Lower leg skin (tissue), 4 donors: ENCODE measurements at regions not wholly inside any gene's neighbourhood (a gene's known extent, or its start where the extent isn't known, plus 50 kb on each side); places are given as distances from the start of the nearest gene placed in this dataset.
"Not testable (repeated sequence)": the region's sequence is repeated elsewhere in the genome, so short reads cannot be mapped to it uniquely, and the experiment has no call there.

Experiments
- DNase-seq, 2 donors: peaks; one replicate each; pipeline ENCODE4 v3.0.0-alpha.2; 2019; ENCODE audit warnings: low spot score in 2 of 2
- H3K4me3 ChIP-seq: fragments of 200-600 bp; sonication (generic); 2 replicates; pipeline ENCODE4 v1.5.1; 2017; ENCODE audit warnings: mild to moderate bottlenecking, low read depth; ENCODE audit not compliant: poor library complexity, severe bottlenecking
- POLR2A ChIP-seq, 2 donors: fragments of 450-650 bp; IDR thresholded peaks; one replicate each; pipeline ENCODE4 v1.6.1; 2016 to 2017; ENCODE audit warnings: antibody characterized with exemption in 2 of 2, mild to moderate bottlenecking in 1 of 2, moderate library complexity in 1 of 2
- WGBS, 2 donors: methylation state at CpG; one replicate each; pipeline ENCODE4 v1.1.5; 2018; 5-methylcytosine and 5-hydroxymethylcytosine counted together
- intact Hi-C: fragments of 100-400 bp; cut with DNase I; formaldehyde crosslinking; loops from one replicate; pipeline ENCODE4 v1.15.0; 2023; ENCODE audit warnings: low total_unique reads
- TF ChIP-seq, protein P1 (sequence below), 3 donors: fragments of 450-650 bp; IDR thresholded peaks; one replicate each; pipeline ENCODE4 v1.5.1; 2016; ENCODE audit warnings: antibody characterized with exemption in 3 of 3, mild to moderate bottlenecking in 3 of 3, moderate library complexity in 2 of 3

DNA sequence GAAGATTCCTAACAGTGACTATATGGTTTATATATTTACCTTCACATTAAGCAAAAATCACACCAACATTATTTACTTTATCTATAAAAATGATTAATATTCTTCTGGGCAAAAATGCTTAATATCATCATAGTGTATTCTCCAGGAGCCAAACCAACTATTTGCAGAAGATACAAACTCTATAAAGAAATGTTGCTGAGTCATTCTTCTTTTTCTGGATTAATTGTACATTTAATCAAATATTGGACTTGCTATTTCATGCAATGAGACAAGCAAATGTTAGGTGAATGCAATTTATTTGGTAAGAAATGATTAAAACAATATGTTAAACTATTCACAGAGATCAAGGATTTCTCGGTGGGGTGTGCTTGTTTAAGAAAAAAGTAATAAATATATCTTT lies 1075.8 kb downstream of the PCDH9 start:
- DNase-seq = no peak
- WGBS, 2 donors = 47 to 59% methylated on average over 1 of the region's 1 CpG
- TF ChIP-seq POLR2A (IDR thresholded peaks at IDR 0.05) = no peak
- TF ChIP-seq, protein P1, sequence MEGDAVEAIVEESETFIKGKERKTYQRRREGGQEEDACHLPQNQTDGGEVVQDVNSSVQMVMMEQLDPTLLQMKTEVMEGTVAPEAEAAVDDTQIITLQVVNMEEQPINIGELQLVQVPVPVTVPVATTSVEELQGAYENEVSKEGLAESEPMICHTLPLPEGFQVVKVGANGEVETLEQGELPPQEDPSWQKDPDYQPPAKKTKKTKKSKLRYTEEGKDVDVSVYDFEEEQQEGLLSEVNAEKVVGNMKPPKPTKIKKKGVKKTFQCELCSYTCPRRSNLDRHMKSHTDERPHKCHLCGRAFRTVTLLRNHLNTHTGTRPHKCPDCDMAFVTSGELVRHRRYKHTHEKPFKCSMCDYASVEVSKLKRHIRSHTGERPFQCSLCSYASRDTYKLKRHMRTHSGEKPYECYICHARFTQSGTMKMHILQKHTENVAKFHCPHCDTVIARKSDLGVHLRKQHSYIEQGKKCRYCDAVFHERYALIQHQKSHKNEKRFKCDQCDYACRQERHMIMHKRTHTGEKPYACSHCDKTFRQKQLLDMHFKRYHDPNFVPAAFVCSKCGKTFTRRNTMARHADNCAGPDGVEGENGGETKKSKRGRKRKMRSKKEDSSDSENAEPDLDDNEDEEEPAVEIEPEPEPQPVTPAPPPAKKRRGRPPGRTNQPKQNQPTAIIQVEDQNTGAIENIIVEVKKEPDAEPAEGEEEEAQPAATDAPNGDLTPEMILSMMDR (IDR thresholded peaks at IDR 0.05) = no peak
- intact Hi-C loops = no loop called here
- no peak overlapping the region for H3K4me3 ChIP-seq

DNA sequence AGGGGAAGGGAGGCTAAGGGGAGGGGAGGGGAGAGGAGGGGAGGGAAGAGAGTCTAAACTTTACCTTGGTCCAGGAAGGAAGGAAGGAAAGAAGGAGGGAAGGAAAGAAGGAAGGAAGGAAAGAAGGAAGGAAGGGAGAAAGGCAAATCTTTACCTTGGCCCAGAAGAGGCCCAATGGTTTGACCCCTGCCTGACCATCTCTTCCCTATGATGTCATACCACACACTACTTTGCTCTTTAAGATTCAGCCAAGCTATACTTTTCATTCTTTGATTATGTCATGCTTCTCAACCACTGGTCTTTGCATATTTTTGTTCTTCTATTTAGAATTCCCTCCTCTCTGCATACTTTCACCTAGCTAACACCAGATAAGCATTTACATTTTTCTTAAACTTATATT lies 1077.5 kb downstream of the PCDH9 start:
- no peak overlapping the region for H3K4me3 ChIP-seq
- TF ChIP-seq, protein P1 (IDR thresholded peaks at IDR 0.05) = no peak
- TF ChIP-seq POLR2A (IDR thresholded peaks at IDR 0.05) = no peak
- intact Hi-C loops = no loop called here
- DNase-seq = no peak

- DNase-seq, intact Hi-C loops, H3K4me3 ChIP-seq: not testable (repeated sequence)
- 95 to 97% methylated on average over 11 of the region's 11 CpGs for WGBS, 2 donors
Measured at GRCh38 chr13:66144357-66144756, 1085.8 kb downstream of the PCDH9 start.

DNA sequence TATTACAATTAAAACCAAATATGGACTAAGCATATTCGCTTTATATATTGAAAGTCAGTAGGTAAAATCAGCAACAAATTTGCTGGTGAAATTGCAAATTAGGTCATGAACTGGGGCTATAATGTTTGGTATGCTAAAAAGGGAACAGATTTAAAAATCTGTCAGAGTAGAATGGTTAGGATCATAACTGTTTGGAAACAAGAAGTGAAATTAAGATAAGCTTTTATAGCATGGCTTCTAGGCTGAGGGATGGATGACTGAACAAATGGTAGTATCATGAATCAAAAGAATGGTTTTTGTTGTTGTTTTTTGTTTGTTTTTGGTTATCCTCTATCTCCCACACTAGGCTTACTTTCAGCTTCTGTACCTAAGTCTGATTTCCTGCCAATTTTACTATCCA lies 1090.4 kb downstream of the PCDH9 start:
- WGBS, 2 donors = 88 to 96% methylated on average over 1 of the region's 1 CpG
- no peak for DNase-seq
- intact Hi-C loops = no loop called here
- H3K4me3 ChIP-seq = no peak overlapping the region
- no peak for TF ChIP-seq POLR2A (IDR thresholded peaks at IDR 0.05)
- TF ChIP-seq, protein P1 (IDR thresholded peaks at IDR 0.05) = no peak

DNA sequence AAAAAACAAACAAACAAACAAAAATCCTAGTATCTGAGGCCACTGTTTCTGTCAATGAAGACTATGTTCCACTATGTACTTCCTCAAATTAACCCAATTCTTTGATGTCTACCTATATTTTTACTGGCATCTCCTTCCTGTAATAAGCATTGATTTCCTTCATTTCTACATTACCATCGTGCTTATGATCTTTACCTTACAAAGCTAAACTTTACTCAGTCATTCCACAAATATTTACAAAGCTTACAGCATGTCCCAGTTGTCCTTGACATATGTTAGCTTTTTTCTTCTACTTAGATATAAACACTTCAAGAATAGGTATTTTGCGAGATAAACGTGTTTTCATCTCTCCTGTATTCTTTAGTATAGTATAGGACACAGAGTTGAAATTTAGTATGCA lies 1090.9 kb downstream of the PCDH9 start:
- DNase-seq = no peak
- TF ChIP-seq, protein P1 (IDR thresholded peaks at IDR 0.05) = no peak
- TF ChIP-seq POLR2A (IDR thresholded peaks at IDR 0.05) = no peak
- WGBS, 2 donors = 81 to 86% methylated on average over 3 of the region's 3 CpGs
- intact Hi-C loops = no loop called here
- H3K4me3 ChIP-seq = no peak overlapping the region

DNA sequence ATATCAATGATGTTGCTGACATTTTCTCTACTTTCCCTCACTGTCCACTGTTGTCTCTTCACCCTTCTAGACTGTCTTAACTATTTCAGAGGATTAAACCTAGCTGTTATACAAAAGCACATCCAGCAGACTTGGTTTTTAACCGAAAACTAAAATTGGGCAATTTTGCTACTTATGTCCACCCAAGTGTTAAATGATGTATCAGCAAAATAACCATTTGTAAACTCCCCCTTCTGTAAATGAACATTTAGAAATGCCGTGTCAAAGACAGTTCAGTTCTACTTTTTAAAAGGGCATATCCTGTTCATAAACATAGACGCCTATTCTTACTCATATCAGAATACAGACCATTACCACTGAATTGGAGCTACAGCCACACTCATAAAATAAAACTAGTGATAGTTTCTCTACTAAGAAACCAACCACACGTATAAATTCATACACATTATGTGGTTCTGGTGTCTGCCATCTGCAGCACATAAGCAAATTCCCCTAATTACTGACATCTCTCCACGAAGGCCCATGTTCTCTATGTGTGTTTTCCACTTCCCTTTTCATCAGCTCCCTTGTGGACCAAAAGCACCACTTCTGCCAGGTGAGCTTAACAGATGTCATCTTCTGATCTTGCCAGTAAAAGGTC lies 1091.8 kb downstream of the PCDH9 start:
- intact Hi-C loops = no loop called here

More for the DNA sequence above, 1091.8 kb downstream of the PCDH9 start:
- no peak overlapping the region for H3K4me3 ChIP-seq
- 74 to 83% methylated on average over 5 of the region's 5 CpGs for whole genome bisulfite sequencing, 2 donors
- TF ChIP-seq POLR2A (IDR thresholded peaks at IDR 0.05) = no peak
- TF ChIP-seq, protein P1 (IDR thresholded peaks at IDR 0.05) = no peak
- DNase-seq = no peak
